GM12878 (cell line): ENCODE measurements at regions not wholly inside any gene's neighbourhood (a gene's known extent, or its start where the extent isn't known, plus 50 kb on each side); places are given as distances from the start of the nearest gene placed in this dataset.

Experiments
- CHD1 ChIP-seq: IDR thresholded peaks from 2 replicates; pipeline ENCODE4 v1.6.1; 2012; ENCODE audit warnings: low read depth, low read length, improper control_type of control experiment
- RAD51 ChIP-seq: fragments of 450-650 bp; IDR thresholded peaks from 2 replicates; pipeline ENCODE4 v1.6.1; 2016; ENCODE audit warnings: moderate library complexity, mild to moderate bottlenecking, inconsistent platforms
- SUZ12 ChIP-seq: fragments of 200-600 bp; sonication (generic); IDR thresholded peaks from one replicate; pipeline ENCODE4 v1.6.1; 2018; ENCODE audit warnings: antibody characterized with exemption, mild to moderate bottlenecking; ENCODE audit not compliant: unreplicated experiment
- TBL1XR1 ChIP-seq: IDR thresholded peaks from 2 replicates; pipeline ENCODE4 v1.6.1; 2012; ENCODE audit warnings: low read depth, low read length, improper control_type of control experiment
- TF ChIP-seq, protein P1 (sequence below): fragments of 450-650 bp; IDR thresholded peaks from 2 replicates; pipeline ENCODE4 v1.6.1; 2017; ENCODE audit warnings: antibody characterized with exemption, mild to moderate bottlenecking, moderate library complexity
- TF ChIP-seq, protein P2 (sequence below), 3 experiments: IDR thresholded peaks in 2 of 3; conservative IDR thresholded peaks in 1 of 3; 2 replicates each; pipeline ENCODE4 v1.5.1; 2011; ENCODE audit warnings: low read depth in 3 of 3, low read length in 3 of 3, mild to moderate bottlenecking in 3 of 3, control low read depth in 2 of 3, moderate library complexity in 2 of 3, inconsistent platforms in 1 of 3, mixed read lengths in 1 of 3; ENCODE audit not compliant: control insufficient read depth in 2 of 3, insufficient read depth in 1 of 3; ENCODE audit errors: extremely low read depth in 1 of 3

DNA sequence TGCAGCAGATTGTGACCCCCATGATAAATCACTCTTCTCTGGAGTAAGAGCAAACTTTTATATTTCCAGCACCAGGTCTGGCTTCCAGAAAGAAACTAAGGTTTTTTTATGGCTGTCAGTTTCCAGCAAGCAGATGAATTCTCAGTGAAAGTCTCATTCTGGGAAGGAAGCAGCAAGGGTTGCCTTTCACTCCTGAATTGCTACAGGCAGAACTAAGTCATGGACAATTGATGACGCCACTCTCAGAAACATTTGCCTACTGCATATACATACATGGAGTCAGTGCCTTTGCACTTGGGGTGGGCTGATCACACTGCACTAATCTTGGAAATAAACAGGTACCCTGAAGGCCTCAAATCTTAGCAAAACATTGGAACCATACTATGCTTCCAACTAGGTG lies 80.0 kb downstream of the IL21 start:
- no peak for TF ChIP-seq TBL1XR1
- no peak for TF ChIP-seq RAD51
- no peak for TF ChIP-seq CHD1
- TF ChIP-seq, protein P1, sequence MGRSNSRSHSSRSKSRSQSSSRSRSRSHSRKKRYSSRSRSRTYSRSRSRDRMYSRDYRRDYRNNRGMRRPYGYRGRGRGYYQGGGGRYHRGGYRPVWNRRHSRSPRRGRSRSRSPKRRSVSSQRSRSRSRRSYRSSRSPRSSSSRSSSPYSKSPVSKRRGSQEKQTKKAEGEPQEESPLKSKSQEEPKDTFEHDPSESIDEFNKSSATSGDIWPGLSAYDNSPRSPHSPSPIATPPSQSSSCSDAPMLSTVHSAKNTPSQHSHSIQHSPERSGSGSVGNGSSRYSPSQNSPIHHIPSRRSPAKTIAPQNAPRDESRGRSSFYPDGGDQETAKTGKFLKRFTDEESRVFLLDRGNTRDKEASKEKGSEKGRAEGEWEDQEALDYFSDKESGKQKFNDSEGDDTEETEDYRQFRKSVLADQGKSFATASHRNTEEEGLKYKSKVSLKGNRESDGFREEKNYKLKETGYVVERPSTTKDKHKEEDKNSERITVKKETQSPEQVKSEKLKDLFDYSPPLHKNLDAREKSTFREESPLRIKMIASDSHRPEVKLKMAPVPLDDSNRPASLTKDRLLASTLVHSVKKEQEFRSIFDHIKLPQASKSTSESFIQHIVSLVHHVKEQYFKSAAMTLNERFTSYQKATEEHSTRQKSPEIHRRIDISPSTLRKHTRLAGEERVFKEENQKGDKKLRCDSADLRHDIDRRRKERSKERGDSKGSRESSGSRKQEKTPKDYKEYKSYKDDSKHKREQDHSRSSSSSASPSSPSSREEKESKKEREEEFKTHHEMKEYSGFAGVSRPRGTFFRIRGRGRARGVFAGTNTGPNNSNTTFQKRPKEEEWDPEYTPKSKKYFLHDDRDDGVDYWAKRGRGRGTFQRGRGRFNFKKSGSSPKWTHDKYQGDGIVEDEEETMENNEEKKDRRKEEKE = no peak
- no peak for TF ChIP-seq SUZ12
- TF ChIP-seq, protein P2, sequence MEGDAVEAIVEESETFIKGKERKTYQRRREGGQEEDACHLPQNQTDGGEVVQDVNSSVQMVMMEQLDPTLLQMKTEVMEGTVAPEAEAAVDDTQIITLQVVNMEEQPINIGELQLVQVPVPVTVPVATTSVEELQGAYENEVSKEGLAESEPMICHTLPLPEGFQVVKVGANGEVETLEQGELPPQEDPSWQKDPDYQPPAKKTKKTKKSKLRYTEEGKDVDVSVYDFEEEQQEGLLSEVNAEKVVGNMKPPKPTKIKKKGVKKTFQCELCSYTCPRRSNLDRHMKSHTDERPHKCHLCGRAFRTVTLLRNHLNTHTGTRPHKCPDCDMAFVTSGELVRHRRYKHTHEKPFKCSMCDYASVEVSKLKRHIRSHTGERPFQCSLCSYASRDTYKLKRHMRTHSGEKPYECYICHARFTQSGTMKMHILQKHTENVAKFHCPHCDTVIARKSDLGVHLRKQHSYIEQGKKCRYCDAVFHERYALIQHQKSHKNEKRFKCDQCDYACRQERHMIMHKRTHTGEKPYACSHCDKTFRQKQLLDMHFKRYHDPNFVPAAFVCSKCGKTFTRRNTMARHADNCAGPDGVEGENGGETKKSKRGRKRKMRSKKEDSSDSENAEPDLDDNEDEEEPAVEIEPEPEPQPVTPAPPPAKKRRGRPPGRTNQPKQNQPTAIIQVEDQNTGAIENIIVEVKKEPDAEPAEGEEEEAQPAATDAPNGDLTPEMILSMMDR (IDR thresholded peaks at IDR 0.05 in 2 of 3, conservative IDR thresholded peaks at IDR 0.05 in 1 of 3; ENCODE audit: control insufficient read depth in 2 of 3, extremely low read depth in 1 of 3, insufficient read depth in 1 of 3, low read depth in 3 of 3, low read length in 3 of 3) = no peak
